Body of pancreas (tissue), 4 donors: ENCODE measurements at regions not wholly inside any gene's neighbourhood (a gene's known extent, or its start where the extent isn't known, plus 50 kb on each side); places are given as distances from the start of the nearest gene placed in this dataset.

Source experiments
- ATAC-seq: fragments of 150-250 bp; one replicate; pipeline ENCODE4 v1.9.1; 2016
- DNase-seq, 4 donors: peaks; one replicate each; pipeline ENCODE4 v3.0.0-alpha.2; 2019
- H3K27ac ChIP-seq, 4 donors: fragments of 200-600 bp; sonication (generic); 1 replicate in 3 of 4; 2 replicates in 1 of 4; pipeline versions ENCODE4 v1.5.1 to v1.6.1; 2016 to 2019; ENCODE audit warnings: mild to moderate bottlenecking in 1 of 4, mixed read lengths in 1 of 4, moderate library complexity in 1 of 4
- H3K27me3 ChIP-seq, 2 donors: fragments of 200-600 bp; sonication (generic); one replicate each; pipeline ENCODE4 v1.6.0; 2016; ENCODE audit warnings: mild to moderate bottlenecking in 1 of 2
- H3K36me3 ChIP-seq, 2 donors: fragments of 200-600 bp; sonication (generic); replicated peaks in 1 of 2; 2 replicates each; pipeline ENCODE4 v1.5.1; 2016; ENCODE audit warnings: low read depth in 2 of 2; ENCODE audit not compliant: insufficient read depth in 1 of 2
- H3K4me1 ChIP-seq: fragments of 200-600 bp; sonication (generic); one replicate; pipeline ENCODE4 v1.6.0; 2016
- H3K4me3 ChIP-seq, 2 donors: fragments of 200-600 bp; sonication (generic); 1 replicate in 1 of 2; 2 replicates in 1 of 2; pipeline ENCODE4 v1.5.1; 2016 to 2019
- H3K9me3 ChIP-seq, 3 donors: fragments of 200-600 bp; sonication (generic); 1 replicate in 2 of 3; 2 replicates in 1 of 3; pipeline ENCODE4 v1.5.1; 2016
- CTCF ChIP-seq, 7 experiments: fragments of 450-650 bp in 4 of 7; fragments of 200-600 bp in 3 of 7; sonication (generic) in 3 of 7; IDR thresholded peaks; one replicate each; pipeline ENCODE4 v1.5.1; 2016 to 2019; ENCODE audit warnings: antibody characterized with exemption in 7 of 7
- POLR2A ChIP-seq, 3 donors: fragments of 450-650 bp; IDR thresholded peaks; one replicate each; pipeline ENCODE4 v1.6.1; 2016; ENCODE audit warnings: antibody characterized with exemption in 3 of 3, mild to moderate bottlenecking in 2 of 3
- WGBS, 2 donors: methylation state at CpG; one replicate each; pipeline ENCODE4 v1.1.5; 2017; 5-methylcytosine and 5-hydroxymethylcytosine counted together
- intact Hi-C: fragments of 100-400 bp; cut with DNase I; formaldehyde crosslinking; loops from one replicate; pipeline ENCODE4 v1.15.1; 2023

- Histone ChIP-seq H3K36me3 (no peaks in the 10 kb centered on the region), H3K4me1 (no peaks in the 10 kb centered on the region), H3K27me3 (no peaks in the 10 kb centered on the region), H3K27ac (no peak overlapping the region), H3K4me3 (no peak overlapping the region), H3K9me3 (no peaks in the 10 kb centered on the region)
- ATAC-seq (peak; percentile 49), DNase-seq (peak in 3 of 4 donors; percentile 34 to 56 (median 49))
- no peak for TF ChIP-seq CTCF (IDR thresholded peaks at IDR 0.05)
- no peak for TF ChIP-seq POLR2A (IDR thresholded peaks at IDR 0.05)
- 57 to 66% methylated on average over 5 to 11 of the region's 11 CpGs for WGBS, 2 donors
- intact Hi-C loops: no loop called here
These were observed 509.1 kb downstream of the SHQ1 start for GRCh38 chr3:72338942-72339669.

- ATAC-seq: no peak
- Histone ChIP-seq H3K9me3 (no peaks in the 10 kb centered on the region), H3K27me3 (no peaks in the 10 kb centered on the region), H3K27ac (no peak overlapping the region), H3K4me1 (no peaks in the 10 kb centered on the region), H3K36me3 (no peaks in the 10 kb centered on the region), H3K4me3 (no peak overlapping the region)
- intact Hi-C loops: no loop called here
- no peak for TF ChIP-seq CTCF (IDR thresholded peaks at IDR 0.05)
- no peak for TF ChIP-seq POLR2A (IDR thresholded peaks at IDR 0.05)
- DNase-seq: no peak
- 90 to 100% methylated on average over 4 to 8 of the region's 8 CpGs for whole genome bisulfite sequencing, 2 donors
These were observed 509.9 kb downstream of the SHQ1 start for GRCh38 chr3:72338082-72338941.

- no peaks in the 10 kb centered on the region for H3K36me3 ChIP-seq
- no peaks in the 10 kb centered on the region for H3K9me3 ChIP-seq
- H3K27ac ChIP-seq: no peak overlapping the region
- ATAC-seq: no peak
- intact Hi-C loops: no loop called here
- WGBS, 2 donors: 82 to 93% methylated on average over 5 of the region's 5 CpGs
- DNase-seq: no peak
- no peaks in the 10 kb centered on the region for H3K4me1 ChIP-seq
- no peak overlapping the region for H3K4me3 ChIP-seq
- H3K27me3 ChIP-seq: no peaks in the 10 kb centered on the region
- TF ChIP-seq CTCF (IDR thresholded peaks at IDR 0.05) (no peak), POLR2A (IDR thresholded peaks at IDR 0.05) (no peak)
These were observed 510.8 kb downstream of the SHQ1 start for GRCh38 chr3:72337480-72337855.

- 36 to 55% methylated on average over 11 to 24 of the region's 24 CpGs for WGBS, 2 donors
- H3K4me3 ChIP-seq: no peak overlapping the region
- ATAC-seq (peak; percentile 56), DNase-seq (peak; percentile 45 to 64 (median 58))
- TF ChIP-seq CTCF (IDR thresholded peaks at IDR 0.05) (no peak), POLR2A (IDR thresholded peaks at IDR 0.05) (no peak)
- H3K9me3 ChIP-seq: no peaks in the 10 kb centered on the region
- H3K4me1 ChIP-seq: no peaks in the 10 kb centered on the region
- H3K27me3 ChIP-seq: no peaks in the 10 kb centered on the region
- no peaks in the 10 kb centered on the region for H3K36me3 ChIP-seq
- H3K27ac ChIP-seq: no peak overlapping the region
- intact Hi-C loops: no loop called here
These were observed 511.3 kb downstream of the SHQ1 start for GRCh38 chr3:72336821-72337479.
